ENCODE measurements at regions not wholly inside any gene's neighbourhood (a gene's known extent, or its start where the extent isn't known, plus 50 kb on each side); places are given as distances from the start of the nearest gene placed in this dataset.

- no TSS peak for BruUV-seq (replicated peaks)
- no peaks in the 10 kb centered on the region for H3K79me2 ChIP-seq (ENCODE audit: low read depth)
- peaks cover 10% of the 10 kb centered on the region for H3K4me1 ChIP-seq (replicated peaks; ENCODE audit: insufficient read depth)
- TF ChIP-seq EZH2 (IDR thresholded peaks at IDR 0.05; ENCODE audit: low read depth), result no peak
- TF ChIP-seq CTCF (conservative IDR thresholded peaks at IDR 0.05), result no peak
- H3K27ac ChIP-seq, result 0 out of 2 replicates have a peak overlapping the region, but pooled peaks have one; percentile 4
- H3K4me3 ChIP-seq, result no peak overlapping the region
- no peaks in the 10 kb centered on the region for H3K9me2 ChIP-seq (ENCODE audit: insufficient read depth)
- H3F3A ChIP-seq (ENCODE audit: insufficient read depth, low read depth), result no peaks in the 10 kb centered on the region
- intact Hi-C loops (cut with micrococcal nuclease; ENCODE audit: unreplicated experiment), result loop anchor here (1.0 to 10.0 kb wide), 6 partner anchors 323 to 1500 kb away; no protein-coding TSS in a partner anchor
- ChIA-PET CTCF (interaction anchor here (1.1 kb wide), 1 partner anchor 695 kb away, joined by 4 read pairs; no protein-coding TSS in a partner anchor), POLR2A (ENCODE audit: unreplicated experiment) (no interaction called here)
- H3K4me2 ChIP-seq, result peak overlapping the region; percentile 27
- no peaks in the 10 kb centered on the region for H4K20me1 ChIP-seq (ENCODE audit: insufficient read depth)
- peaks cover 5% of the 10 kb centered on the region; the same call in 1 of the 2 replicates for H3K9me3 ChIP-seq (ENCODE audit: insufficient read depth, low read depth)
- peak; percentile 46 to 57 for DNase-seq
- no peaks in the 10 kb centered on the region for H3K36me3 ChIP-seq (ENCODE audit: low read depth)
- H2AFZ ChIP-seq, result peak overlapping the region; percentile 56
- no peaks in the 10 kb centered on the region for H3K27me3 ChIP-seq (ENCODE audit: insufficient read depth, low read depth)
These were observed 532.9 kb downstream of the ANXA1 start for GRCh38 chr9:73684601-73685000.

GRCh38 chr9:73685786-73686185 lies 534.1 kb downstream of the ANXA1 start:
- Histone ChIP-seq H3F3A (ENCODE audit: insufficient read depth, low read depth) (no peaks in the 10 kb centered on the region), H3K27me3 (ENCODE audit: insufficient read depth, low read depth) (no peaks in the 10 kb centered on the region), H3K4me1 (replicated peaks; ENCODE audit: insufficient read depth) (peaks cover 10% of the 10 kb centered on the region), H3K79me2 (ENCODE audit: low read depth) (no peaks in the 10 kb centered on the region), H2AFZ (no peak overlapping the region), H3K9me2 (ENCODE audit: insufficient read depth) (no peaks in the 10 kb centered on the region), H3K4me3 (no peak overlapping the region), H3K27ac (no peak overlapping the region), H3K9me3 (ENCODE audit: insufficient read depth, low read depth) (peaks cover 5% of the 10 kb centered on the region; the same call in 1 of the 2 replicates), H3K4me2 (no peak overlapping the region), H4K20me1 (ENCODE audit: insufficient read depth) (no peaks in the 10 kb centered on the region), H3K36me3 (ENCODE audit: low read depth) (no peaks in the 10 kb centered on the region)
- CTCF ChIA-PET, result no interaction called here
- intact Hi-C loops (cut with micrococcal nuclease; ENCODE audit: unreplicated experiment), result loop anchor here (10.0 kb wide), 3 partner anchors 589 to 1499 kb away; no protein-coding TSS in a partner anchor
- POLR2A ChIA-PET (ENCODE audit: unreplicated experiment), result no interaction called here
- TF ChIP-seq CTCF (conservative IDR thresholded peaks at IDR 0.05), result no peak
- no peak for DNase-seq
- BruUV-seq (replicated peaks), result no TSS peak

DNA sequence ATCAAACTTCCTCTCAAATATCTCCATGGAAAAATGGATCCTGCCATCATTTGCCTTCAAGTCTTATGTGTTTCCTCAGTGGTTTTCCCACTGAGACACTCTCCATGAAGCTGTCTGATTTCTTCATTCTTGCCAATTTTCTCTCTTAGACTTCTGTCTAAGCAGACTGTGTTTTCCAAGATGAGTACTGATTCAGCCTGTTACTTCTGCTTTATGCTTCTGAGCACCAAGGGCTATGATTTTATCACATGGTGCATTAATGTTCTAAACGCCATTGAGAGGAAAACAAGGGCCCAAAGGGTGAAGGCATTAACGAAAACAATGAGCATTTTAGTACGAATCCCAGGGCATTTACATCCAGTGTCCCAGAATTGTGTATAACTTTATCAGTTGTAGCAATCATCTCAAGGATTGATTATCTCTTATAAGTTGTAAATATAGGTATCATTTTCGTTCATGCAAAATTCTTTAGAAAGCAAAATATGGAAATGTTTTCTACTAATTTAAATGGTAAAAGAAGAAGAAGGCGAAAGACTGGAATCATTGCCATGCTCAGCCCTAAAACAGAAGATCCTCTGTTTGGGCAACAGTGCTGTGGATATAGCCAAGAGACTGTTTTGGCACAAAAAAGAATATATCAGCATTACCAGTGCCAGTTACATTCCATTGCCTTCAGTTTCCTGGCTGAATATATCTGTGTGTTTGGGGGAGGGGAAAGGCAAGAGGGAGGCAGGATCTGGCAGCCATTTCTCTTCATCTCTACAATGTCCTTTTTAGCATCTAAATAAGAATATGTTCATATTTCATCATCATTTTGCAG lies 537.6 kb downstream of the ANXA1 start:
- Histone ChIP-seq H4K20me1 (ENCODE audit: insufficient read depth) (no peaks in the 10 kb centered on the region), H3K4me2 (no peak overlapping the region), H2AFZ (no peak overlapping the region), H3K4me1 (replicated peaks; ENCODE audit: insufficient read depth) (peaks cover 7% of the 10 kb centered on the region), H3K27me3 (ENCODE audit: insufficient read depth, low read depth) (no peaks in the 10 kb centered on the region), H3K79me2 (ENCODE audit: low read depth) (no peaks in the 10 kb centered on the region), H3K9me3 (ENCODE audit: insufficient read depth, low read depth) (no peaks in the 10 kb centered on the region), H3K9me2 (ENCODE audit: insufficient read depth) (no peaks in the 10 kb centered on the region), H3K36me3 (ENCODE audit: low read depth) (no peaks in the 10 kb centered on the region), H3F3A (ENCODE audit: insufficient read depth, low read depth) (no peaks in the 10 kb centered on the region), H3K27ac (no peak overlapping the region), H3K4me3 (no peak overlapping the region)
- POLR2A ChIA-PET (ENCODE audit: unreplicated experiment), result no interaction called here
- DNase-seq, result no peak
- intact Hi-C loops (cut with micrococcal nuclease; ENCODE audit: unreplicated experiment), result loop anchor here (10.0 kb wide), 3 partner anchors 586 to 1496 kb away; no protein-coding TSS in a partner anchor
- no peak for TF ChIP-seq EZH2 (IDR thresholded peaks at IDR 0.05; ENCODE audit: low read depth)
- no peak for TF ChIP-seq CTCF (conservative IDR thresholded peaks at IDR 0.05)
- CTCF ChIA-PET, result no interaction called here
- no TSS peak for BruUV-seq (replicated peaks)

Data from PC-9 (cell line).